ENCODE measurements at regions not wholly inside any gene's neighbourhood (a gene's known extent, or its start where the extent isn't known, plus 50 kb on each side); places are given as distances from the start of the nearest gene placed in this dataset.

DNA sequence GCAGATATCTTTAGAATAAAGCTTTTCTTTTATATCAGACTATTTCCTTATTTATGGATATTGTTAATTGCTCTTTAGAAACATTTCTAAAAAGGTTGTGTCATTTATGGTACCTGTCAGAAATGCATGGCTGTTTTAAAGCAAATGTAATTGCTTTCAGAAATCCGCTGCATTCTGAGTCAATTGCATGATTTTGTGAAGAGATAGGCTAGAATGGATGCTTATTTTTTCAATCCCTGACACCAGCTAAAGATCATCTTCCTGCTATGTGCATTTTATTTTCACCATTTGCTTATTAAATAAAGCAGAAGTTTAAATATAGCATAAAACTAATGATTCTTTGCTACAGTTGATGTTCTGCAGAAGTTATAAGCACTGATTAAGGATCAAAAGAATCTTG, 170.2 kb upstream of the C9orf72 start:
- H2BK5ac ChIP-seq (ENCODE audit: insufficient read length, low read length): no peak overlapping the region
- Mint-ChIP-seq H3K27ac (no peak overlapping the region), H3K9me3 (peaks cover 18 to 20% of the 10 kb centered on the region in 2 experiments)

More for the DNA sequence above, 170.2 kb upstream of the C9orf72 start:
- Histone ChIP-seq H2AFZ (ENCODE audit: low read length) (no peak overlapping the region), H4K8ac (replicated peaks; ENCODE audit: insufficient read length, low read depth, low read length) (no peak overlapping the region), H2BK120ac (ENCODE audit: low read depth, low read length, poor library complexity, severe bottlenecking) (no peak overlapping the region), H3K9ac (ENCODE audit: extremely low read depth, insufficient read length, low read length) (no peak overlapping the region), H4K5ac (ENCODE audit: insufficient read length, low read depth, low read length) (no peak overlapping the region), H3K23me2 (ENCODE audit: insufficient read length, low read depth, low read length, poor library complexity, severe bottlenecking) (no peaks in the 10 kb centered on the region), H2BK20ac (ENCODE audit: low read depth, low read length, poor library complexity, severe bottlenecking) (no peak overlapping the region), H2AK5ac (ENCODE audit: insufficient read length, low read length) (no peak overlapping the region), H3K14ac (ENCODE audit: insufficient read depth, low read length) (no peak overlapping the region), H3K27me3 (ENCODE audit: insufficient read depth, low read length) (no peaks in the 10 kb centered on the region), H3K9me3 (ENCODE audit: control insufficient read depth, low read depth, low read length) (no peaks in the 10 kb centered on the region), H3K4me2 (ENCODE audit: insufficient read depth, insufficient read length, low read length) (no peak overlapping the region), H2BK15ac (ENCODE audit: low read depth, low read length) (no peak overlapping the region), H3K56ac (ENCODE audit: insufficient read length, low read depth, low read length) (no peak overlapping the region), H3K79me1 (ENCODE audit: insufficient read depth, low read depth, low read length, poor library complexity, severe bottlenecking) (no peaks in the 10 kb centered on the region), H3K23ac (ENCODE audit: insufficient read length, low read depth, low read length) (no peak overlapping the region), H3K79me2 (ENCODE audit: insufficient read depth, low read length) (no peaks in the 10 kb centered on the region), H4K91ac (ENCODE audit: insufficient read length, low read depth, low read length) (no peak overlapping the region), H2BK12ac (ENCODE audit: insufficient read length, low read depth, low read length) (no peak overlapping the region), H3K18ac (ENCODE audit: insufficient read length, low read depth, low read length) (no peak overlapping the region), H3K27ac (ENCODE audit: insufficient read length, low read depth, low read length) (no peak overlapping the region), H3K4me1 (ENCODE audit: insufficient read depth, low read length) (peaks cover 2% of the 10 kb centered on the region; the same call in 1 of the 2 replicates), H3T11ph (ENCODE audit: low read length) (no peak overlapping the region), H4K20me1 (ENCODE audit: control insufficient read depth, insufficient read depth, insufficient read length) (no peaks in the 10 kb centered on the region), H3K4ac (ENCODE audit: low read depth, low read length) (no peak overlapping the region)
- no peaks in the 10 kb centered on the region for H3K27me3 Mint-ChIP-seq (ENCODE audit: low read depth)
- peaks cover 6 to 26% (median 8%) of the 10 kb centered on the region in 3 experiments for H3K36me3 Mint-ChIP-seq (ENCODE audit: insufficient read depth in 1 of 3, low read depth in 3 of 3)
- TF ChIP-seq CTCF (conservative IDR thresholded peaks at IDR 0.05): no peak
- no peak overlapping the region for H3K4me3 Mint-ChIP-seq
- DNase-seq: no peak
- no CpG with 5 or more reads among the region's 1 CpG for WGBS (ENCODE audit: extremely low coverage, insufficient read length, low lambda C conversion rate)
- H3K4me1 Mint-ChIP-seq: peaks cover 15 to 21% of the 10 kb centered on the region in 2 experiments

Data from H9 (cell line).